ENCODE measurements at regions not wholly inside any gene's neighbourhood (a gene's known extent, or its start where the extent isn't known, plus 50 kb on each side); places are given as distances from the start of the nearest gene placed in this dataset.

GRCh38 chr18:39454866-39455265 is 1889.3 kb upstream of the CELF4 start:
- no peak for TF ChIP-seq CTCF (IDR thresholded peaks at IDR 0.05; ENCODE audit: insufficient read depth, low read length, poor library complexity, severe bottlenecking)
- TF ChIP-seq EZH2phosphoT487 (conservative IDR thresholded peaks at IDR 0.05; ENCODE audit: low read length): no peak

All from SU-DHL-6 (cell line).